ENCODE measurements at regions not wholly inside any gene's neighbourhood (a gene's known extent, or its start where the extent isn't known, plus 50 kb on each side); places are given as distances from the start of the nearest gene placed in this dataset.

- no peak overlapping the region for H3K9ac ChIP-seq (ENCODE audit: low read length)
- peaks cover 19% of the 10 kb centered on the region for H3K9me3 ChIP-seq (ENCODE audit: control insufficient read depth, insufficient read depth, low read depth, low read length)
These were observed 201.6 kb downstream of the IRX2 start for GRCh38 chr5:2549900-2550299.

GRCh38 chr5:2549354-2549753 lies 202.1 kb downstream of the IRX2 start:
- H3K4me1 ChIP-seq (ENCODE audit: control insufficient read depth, insufficient read depth, low read length): no peaks in the 10 kb centered on the region
- peaks cover 14% of the 10 kb centered on the region for H3K9me3 ChIP-seq (ENCODE audit: control insufficient read depth, insufficient read depth, low read depth, low read length)
- H3K36me3 ChIP-seq (ENCODE audit: control insufficient read depth, insufficient read depth, low read length): no peaks in the 10 kb centered on the region
- no peaks in the 10 kb centered on the region for H3K27me3 ChIP-seq (ENCODE audit: control insufficient read depth, insufficient read depth, low read length)
- no peak overlapping the region for H3K27ac ChIP-seq (ENCODE audit: low read depth, low read length)
- H3K9ac ChIP-seq (ENCODE audit: low read length): no peak overlapping the region
- H3K4me3 ChIP-seq (ENCODE audit: low read depth, low read length): no peak overlapping the region

More at GRCh38 chr5:2549900-2550299, 201.6 kb downstream of the IRX2 start:
- no peaks in the 10 kb centered on the region for H3K36me3 ChIP-seq (ENCODE audit: control insufficient read depth, insufficient read depth, low read length)
- H3K4me1 ChIP-seq (ENCODE audit: control insufficient read depth, insufficient read depth, low read length): no peaks in the 10 kb centered on the region
- no peak overlapping the region for H3K4me3 ChIP-seq (ENCODE audit: low read depth, low read length)
- no peak overlapping the region for H3K27ac ChIP-seq (ENCODE audit: low read depth, low read length)
- no peaks in the 10 kb centered on the region for H3K27me3 ChIP-seq (ENCODE audit: control insufficient read depth, insufficient read depth, low read length)

- Histone ChIP-seq H3K9me3 (ENCODE audit: control insufficient read depth, insufficient read depth, low read depth, low read length) (no peaks in the 10 kb centered on the region), H3K4me3 (ENCODE audit: low read depth, low read length) (no peak overlapping the region), H3K9ac (ENCODE audit: low read length) (no peak overlapping the region), H3K36me3 (ENCODE audit: control insufficient read depth, insufficient read depth, low read length) (no peaks in the 10 kb centered on the region), H3K27me3 (ENCODE audit: control insufficient read depth, insufficient read depth, low read length) (no peaks in the 10 kb centered on the region), H3K27ac (ENCODE audit: low read depth, low read length) (no peak overlapping the region), H3K4me1 (ENCODE audit: control insufficient read depth, insufficient read depth, low read length) (no peaks in the 10 kb centered on the region)
These were observed 204.5 kb downstream of the IRX2 start for GRCh38 chr5:2546938-2547337.

GRCh38 chr5:2544003-2544402 lies 207.5 kb downstream of the IRX2 start:
- Histone ChIP-seq H3K36me3 (ENCODE audit: control insufficient read depth, insufficient read depth, low read length) (no peaks in the 10 kb centered on the region), H3K27ac (ENCODE audit: low read depth, low read length) (no peak overlapping the region), H3K9ac (ENCODE audit: low read length) (no peak overlapping the region), H3K4me1 (ENCODE audit: control insufficient read depth, insufficient read depth, low read length) (0 out of 2 replicates have a peak, but pooled peaks cover under 1% of the 10 kb centered on the region), H3K27me3 (ENCODE audit: control insufficient read depth, insufficient read depth, low read length) (no peaks in the 10 kb centered on the region), H3K4me3 (ENCODE audit: low read depth, low read length) (no peak overlapping the region), H3K9me3 (ENCODE audit: control insufficient read depth, insufficient read depth, low read depth, low read length) (no peaks in the 10 kb centered on the region)

- Histone ChIP-seq H3K36me3 (ENCODE audit: control insufficient read depth, insufficient read depth, low read length) (no peaks in the 10 kb centered on the region), H3K4me3 (ENCODE audit: low read depth, low read length) (no peak overlapping the region), H3K27me3 (ENCODE audit: control insufficient read depth, insufficient read depth, low read length) (no peaks in the 10 kb centered on the region), H3K27ac (ENCODE audit: low read depth, low read length) (no peak overlapping the region), H3K4me1 (ENCODE audit: control insufficient read depth, insufficient read depth, low read length) (peaks cover 12% of the 10 kb centered on the region), H3K9me3 (ENCODE audit: control insufficient read depth, insufficient read depth, low read depth, low read length) (no peaks in the 10 kb centered on the region), H3K9ac (ENCODE audit: low read length) (no peak overlapping the region)
These were observed 208.7 kb downstream of the IRX2 start for GRCh38 chr5:2542821-2543220.

GRCh38 chr5:2542026-2542425 lies 209.5 kb downstream of the IRX2 start:
- Histone ChIP-seq H3K4me3 (ENCODE audit: low read depth, low read length) (no peak overlapping the region), H3K36me3 (ENCODE audit: control insufficient read depth, insufficient read depth, low read length) (no peaks in the 10 kb centered on the region), H3K9ac (ENCODE audit: low read length) (no peak overlapping the region), H3K27me3 (ENCODE audit: control insufficient read depth, insufficient read depth, low read length) (no peaks in the 10 kb centered on the region), H3K4me1 (ENCODE audit: control insufficient read depth, insufficient read depth, low read length) (peaks cover 20% of the 10 kb centered on the region), H3K27ac (ENCODE audit: low read depth, low read length) (no peak overlapping the region), H3K9me3 (ENCODE audit: control insufficient read depth, insufficient read depth, low read depth, low read length) (no peaks in the 10 kb centered on the region)

GRCh38 chr5:2538169-2538568 lies 213.3 kb downstream of the IRX2 start:
- no peaks in the 10 kb centered on the region for H3K27me3 ChIP-seq (ENCODE audit: control insufficient read depth, insufficient read depth, low read length)
- no peak overlapping the region for H3K9ac ChIP-seq (ENCODE audit: low read length)
- H3K27ac ChIP-seq (ENCODE audit: low read depth, low read length): no peak overlapping the region
- H3K9me3 ChIP-seq (ENCODE audit: control insufficient read depth, insufficient read depth, low read depth, low read length): peaks cover 23% of the 10 kb centered on the region
- no peaks in the 10 kb centered on the region for H3K36me3 ChIP-seq (ENCODE audit: control insufficient read depth, insufficient read depth, low read length)
- H3K4me1 ChIP-seq (ENCODE audit: control insufficient read depth, insufficient read depth, low read length): peaks cover 20% of the 10 kb centered on the region
- H3K4me3 ChIP-seq (ENCODE audit: low read depth, low read length): no peak overlapping the region

GRCh38 chr5:2537378-2538145 lies 213.9 kb downstream of the IRX2 start:
- Histone ChIP-seq H3K4me3 (ENCODE audit: low read depth, low read length) (no peak overlapping the region), H3K36me3 (ENCODE audit: control insufficient read depth, insufficient read depth, low read length) (no peaks in the 10 kb centered on the region), H3K27me3 (ENCODE audit: control insufficient read depth, insufficient read depth, low read length) (no peaks in the 10 kb centered on the region), H3K9me3 (ENCODE audit: control insufficient read depth, insufficient read depth, low read depth, low read length) (peaks cover 26% of the 10 kb centered on the region), H3K9ac (ENCODE audit: low read length) (no peak overlapping the region), H3K27ac (ENCODE audit: low read depth, low read length) (no peak overlapping the region), H3K4me1 (ENCODE audit: control insufficient read depth, insufficient read depth, low read length) (peaks cover 20% of the 10 kb centered on the region)

GRCh38 chr5:2536632-2537377 lies 214.7 kb downstream of the IRX2 start:
- Histone ChIP-seq H3K27ac (ENCODE audit: low read depth, low read length) (no peak overlapping the region), H3K4me3 (ENCODE audit: low read depth, low read length) (no peak overlapping the region), H3K36me3 (ENCODE audit: control insufficient read depth, insufficient read depth, low read length) (no peaks in the 10 kb centered on the region), H3K9ac (ENCODE audit: low read length) (no peak overlapping the region), H3K9me3 (ENCODE audit: control insufficient read depth, insufficient read depth, low read depth, low read length) (peaks cover 26% of the 10 kb centered on the region), H3K27me3 (ENCODE audit: control insufficient read depth, insufficient read depth, low read length) (no peaks in the 10 kb centered on the region), H3K4me1 (ENCODE audit: control insufficient read depth, insufficient read depth, low read length) (peaks cover 20% of the 10 kb centered on the region)

GRCh38 chr5:2534970-2535369 lies 216.5 kb downstream of the IRX2 start:
- Histone ChIP-seq H3K4me1 (ENCODE audit: control insufficient read depth, insufficient read depth, low read length) (peaks cover 20% of the 10 kb centered on the region), H3K27me3 (ENCODE audit: control insufficient read depth, insufficient read depth, low read length) (no peaks in the 10 kb centered on the region), H3K9me3 (ENCODE audit: control insufficient read depth, insufficient read depth, low read depth, low read length) (peaks cover 26% of the 10 kb centered on the region), H3K4me3 (ENCODE audit: low read depth, low read length) (no peak overlapping the region), H3K27ac (ENCODE audit: low read depth, low read length) (no peak overlapping the region), H3K36me3 (ENCODE audit: control insufficient read depth, insufficient read depth, low read length) (no peaks in the 10 kb centered on the region), H3K9ac (ENCODE audit: low read length) (no peak overlapping the region)

GRCh38 chr5:2534251-2534650 lies 217.2 kb downstream of the IRX2 start:
- Histone ChIP-seq H3K36me3 (ENCODE audit: control insufficient read depth, insufficient read depth, low read length) (no peaks in the 10 kb centered on the region), H3K4me3 (ENCODE audit: low read depth, low read length) (no peak overlapping the region), H3K9ac (ENCODE audit: low read length) (no peak overlapping the region), H3K9me3 (ENCODE audit: control insufficient read depth, insufficient read depth, low read depth, low read length) (peaks cover 26% of the 10 kb centered on the region), H3K27ac (ENCODE audit: low read depth, low read length) (no peak overlapping the region), H3K27me3 (ENCODE audit: control insufficient read depth, insufficient read depth, low read length) (no peaks in the 10 kb centered on the region), H3K4me1 (ENCODE audit: control insufficient read depth, insufficient read depth, low read length) (peaks cover 20% of the 10 kb centered on the region)

Measured in HUES6 (cell line).